Tibial nerve (tissue), 4 donors: ENCODE measurements at regions not wholly inside any gene's neighbourhood (a gene's known extent, or its start where the extent isn't known, plus 50 kb on each side); places are given as distances from the start of the nearest gene placed in this dataset.

ENCODE experiments used
- CTCF ChIP-seq, 5 experiments: fragments of 200-600 bp in 3 of 5; fragments of 450-650 bp in 2 of 5; sonication (generic) in 3 of 5; IDR thresholded peaks; one replicate each; pipeline ENCODE4 v1.5.1; 2016 to 2019; ENCODE audit warnings: antibody characterized with exemption in 5 of 5, mild to moderate bottlenecking in 3 of 5, moderate library complexity in 2 of 5
- EP300 ChIP-seq, 2 donors: sonication (generic); formaldehyde crosslinking; IDR thresholded peaks; one replicate each; pipeline ENCODE4 v1.6.1; 2017; ENCODE audit warnings: antibody characterized with exemption in 2 of 2, mild to moderate bottlenecking in 1 of 2
- POLR2A ChIP-seq, 2 donors: fragments of 450-650 bp; IDR thresholded peaks; one replicate each; pipeline ENCODE4 v1.6.1; 2017; ENCODE audit warnings: antibody characterized with exemption in 2 of 2, mild to moderate bottlenecking in 2 of 2, moderate library complexity in 2 of 2

DNA sequence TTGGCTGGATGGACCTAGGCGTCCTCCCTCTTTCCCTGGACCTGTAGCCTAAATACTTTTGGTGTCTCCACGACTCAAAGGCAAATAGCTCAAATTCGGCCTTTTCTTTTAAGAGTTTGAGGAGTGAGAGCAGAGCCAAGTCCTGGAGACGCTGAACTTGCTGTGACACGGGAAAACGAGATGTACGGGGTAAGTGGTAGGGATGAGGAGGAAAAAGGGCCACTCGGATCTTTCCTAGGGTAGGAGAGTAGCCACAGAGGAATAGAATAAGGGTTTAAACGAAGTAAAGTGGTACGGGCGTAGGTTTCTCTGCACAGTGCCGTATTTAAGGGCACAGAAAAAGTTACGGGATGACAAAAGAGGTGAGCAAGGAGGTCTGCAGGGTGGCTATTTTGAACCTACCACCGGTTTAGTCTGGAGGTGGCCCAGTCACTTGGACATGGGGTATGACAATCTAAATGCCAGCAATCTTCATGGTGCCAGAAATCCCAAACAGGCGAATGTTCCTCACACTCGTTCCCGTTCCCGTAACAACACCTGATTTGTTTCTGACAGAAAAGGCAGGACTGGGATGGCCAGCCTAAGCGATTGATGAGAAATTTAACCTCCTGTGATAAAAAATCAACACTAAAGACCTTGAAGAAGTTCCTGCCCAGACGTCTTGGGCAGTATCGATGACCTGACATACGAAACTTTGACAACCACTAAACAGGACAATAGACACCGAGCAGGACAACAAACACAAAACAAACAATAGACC, 149.3 kb downstream of the TRIM27 start:
- TF ChIP-seq CTCF (IDR thresholded peaks at IDR 0.05) = no peak
- TF ChIP-seq EP300 (IDR thresholded peaks at IDR 0.05) = no peak
- no peak for TF ChIP-seq POLR2A (IDR thresholded peaks at IDR 0.05)
